H9 (cell line): ENCODE measurements at regions not wholly inside any gene's neighbourhood (a gene's known extent, or its start where the extent isn't known, plus 50 kb on each side); places are given as distances from the start of the nearest gene placed in this dataset.

ENCODE experiments used
- DNase-seq: peaks from one replicate; pipeline ENCODE4 v3.0.0-alpha.2; 2017
- H2AFZ ChIP-seq: one replicate; pipeline ENCODE4 v1.6.1; 2013; ENCODE audit warnings: mild to moderate bottlenecking, low read length, control low read depth, moderate library complexity
- H2AK5ac ChIP-seq: 2 replicates; pipeline ENCODE4 v1.6.1; 2013; ENCODE audit warnings: low read length, control low read depth, mixed read lengths; ENCODE audit not compliant: insufficient read length
- H2BK120ac ChIP-seq: one replicate; pipeline ENCODE4 v1.6.1; 2013; ENCODE audit warnings: low read depth, mild to moderate bottlenecking, low read length, control low read depth, inconsistent platforms; ENCODE audit not compliant: poor library complexity, severe bottlenecking
- H2BK12ac ChIP-seq: 2 replicates; pipeline ENCODE4 v1.6.1; 2013; ENCODE audit warnings: low read length, control low read depth, mixed read lengths, low read depth; ENCODE audit not compliant: insufficient read length
- H2BK15ac ChIP-seq: 2 replicates; pipeline ENCODE4 v1.6.1; 2013; ENCODE audit warnings: low read depth, low read length, control low read depth
- H2BK20ac ChIP-seq: one replicate; pipeline ENCODE4 v1.6.1; 2013; ENCODE audit warnings: low read depth, mild to moderate bottlenecking, low read length, control low read depth, inconsistent platforms; ENCODE audit not compliant: poor library complexity, severe bottlenecking
- H2BK5ac ChIP-seq: 2 replicates; pipeline ENCODE4 v1.6.1; 2013; ENCODE audit warnings: low read length, control low read depth, mixed read lengths; ENCODE audit not compliant: insufficient read length
- H3K14ac ChIP-seq: 2 replicates; pipeline ENCODE4 v1.6.1; 2013; ENCODE audit warnings: low read length, control low read depth; ENCODE audit not compliant: insufficient read depth
- H3K18ac ChIP-seq: 2 replicates; pipeline ENCODE4 v1.6.1; 2013; ENCODE audit warnings: low read depth, mild to moderate bottlenecking, mixed read lengths, low read length, control low read depth; ENCODE audit not compliant: insufficient read length
- H3K23ac ChIP-seq: 2 replicates; pipeline ENCODE4 v1.6.1; 2013; ENCODE audit warnings: low read length, control low read depth, mixed read lengths, low read depth; ENCODE audit not compliant: insufficient read length
- H3K23me2 ChIP-seq: 2 replicates; pipeline ENCODE4 v1.6.1; 2013; ENCODE audit warnings: low read depth, mild to moderate bottlenecking, mixed read lengths, low read length, control low read depth; ENCODE audit not compliant: insufficient read length, poor library complexity, severe bottlenecking
- H3K27ac ChIP-seq: 2 replicates; pipeline ENCODE4 v1.5.1; 2013; ENCODE audit warnings: low read length, control low read depth, mixed read lengths, low read depth; ENCODE audit not compliant: insufficient read length
- H3K27me3 ChIP-seq: 2 replicates; pipeline ENCODE4 v1.6.1; 2013; ENCODE audit warnings: low read length, control low read depth, inconsistent platforms; ENCODE audit not compliant: insufficient read depth
- H3K4ac ChIP-seq: 2 replicates; pipeline ENCODE4 v1.6.1; 2013; ENCODE audit warnings: low read depth, mild to moderate bottlenecking, control low read depth, inconsistent platforms, low read length, moderate library complexity
- H3K4me1 ChIP-seq: 2 replicates; pipeline ENCODE4 v1.6.1; 2013; ENCODE audit warnings: low read length, control low read depth, inconsistent platforms; ENCODE audit not compliant: insufficient read depth
- H3K4me2 ChIP-seq: 2 replicates; pipeline ENCODE4 v1.6.1; 2013; ENCODE audit warnings: low read length, control low read depth, mixed read lengths; ENCODE audit not compliant: insufficient read length, insufficient read depth
- H3K56ac ChIP-seq: 2 replicates; pipeline ENCODE4 v1.6.1; 2013; ENCODE audit warnings: low read depth, mild to moderate bottlenecking, mixed read lengths, low read length, control low read depth; ENCODE audit not compliant: insufficient read length
- H3K79me1 ChIP-seq: 2 replicates; pipeline ENCODE4 v1.6.1; 2013; ENCODE audit warnings: low read depth, mild to moderate bottlenecking, moderate library complexity, low read length, control low read depth, inconsistent platforms; ENCODE audit not compliant: insufficient read depth, poor library complexity, severe bottlenecking
- H3K79me2 ChIP-seq: 2 replicates; pipeline ENCODE4 v1.6.1; 2013; ENCODE audit warnings: low read length, control low read depth, inconsistent platforms; ENCODE audit not compliant: insufficient read depth
- H3K9ac ChIP-seq: 2 replicates; pipeline ENCODE4 v1.6.1; 2013; ENCODE audit warnings: low read length, control low read depth, mixed read lengths; ENCODE audit not compliant: insufficient read length; ENCODE audit errors: extremely low read depth
- H3K9me3 ChIP-seq: one replicate; pipeline ENCODE4 v1.6.1; 2013; ENCODE audit warnings: low read depth, low read length, inconsistent platforms; ENCODE audit not compliant: control insufficient read depth
- H3T11ph ChIP-seq: one replicate; pipeline ENCODE4 v1.6.1; 2013; ENCODE audit warnings: mild to moderate bottlenecking, low read length, control low read depth, inconsistent platforms
- H4K20me1 ChIP-seq: one replicate; pipeline ENCODE4 v1.6.1; 2013; ENCODE audit not compliant: control insufficient read depth, insufficient read length, insufficient read depth
- H4K5ac ChIP-seq: 2 replicates; pipeline ENCODE4 v1.6.1; 2013; ENCODE audit warnings: low read depth, mild to moderate bottlenecking, mixed read lengths, low read length, control low read depth; ENCODE audit not compliant: insufficient read length
- H4K8ac ChIP-seq: replicated peaks from 2 replicates; pipeline ENCODE4 v1.6.1; 2013; ENCODE audit warnings: low read length, control low read depth, mixed read lengths, low read depth; ENCODE audit not compliant: insufficient read length
- H4K91ac ChIP-seq: 2 replicates; pipeline ENCODE4 v1.6.1; 2013; ENCODE audit warnings: low read depth, mild to moderate bottlenecking, moderate library complexity, mixed read lengths, low read length, control low read depth; ENCODE audit not compliant: insufficient read length
- H3K27ac Mint-ChIP-seq, 3 experiments: 2 replicates in 2 of 3; 3 replicates in 1 of 3; pipeline ENCODE4 v1.8.0; 2020 to 2021; ENCODE audit warnings: mixed read lengths in 3 of 3, mild to moderate bottlenecking in 1 of 3, moderate library complexity in 1 of 3
- H3K27me3 Mint-ChIP-seq: 2 replicates; pipeline ENCODE4 v1.8.0; 2021; ENCODE audit warnings: low read depth, mild to moderate bottlenecking, moderate library complexity, mixed read lengths
- H3K36me3 Mint-ChIP-seq, 3 experiments: 2 replicates in 2 of 3; 3 replicates in 1 of 3; pipeline ENCODE4 v1.8.0; 2020 to 2021; ENCODE audit warnings: low read depth in 3 of 3, mixed read lengths in 3 of 3; ENCODE audit not compliant: insufficient read depth in 1 of 3
- H3K4me1 Mint-ChIP-seq, 2 experiments: 2 replicates each; pipeline ENCODE4 v1.8.0; 2020; ENCODE audit warnings: mixed read lengths in 2 of 2
- H3K4me3 Mint-ChIP-seq, 2 experiments: 2 replicates in 1 of 2; 3 replicates in 1 of 2; pipeline ENCODE4 v1.8.0; 2020 to 2021; ENCODE audit warnings: mild to moderate bottlenecking in 2 of 2, mixed read lengths in 2 of 2, moderate library complexity in 1 of 2
- H3K9me3 Mint-ChIP-seq, 2 experiments: 2 replicates in 1 of 2; 3 replicates in 1 of 2; pipeline ENCODE4 v1.8.0; 2020; ENCODE audit warnings: mild to moderate bottlenecking in 2 of 2, mixed read lengths in 2 of 2, moderate library complexity in 1 of 2
- CTCF ChIP-seq: fragments of 200-600 bp; sonication (generic); conservative IDR thresholded peaks from 3 replicates; pipeline ENCODE4 v1.8.0; 2021; ENCODE audit warnings: antibody characterized with exemption, mild to moderate bottlenecking
- WGBS: extraction: QIAGEN DNeasy Blood & Tissue Kit; methylation state at CpG from one replicate; pipeline ENCODE4 v1.1.7; 2013; ENCODE audit warnings: missing lambda C conversion rate, low lambda C conversion rate, mixed read lengths; ENCODE audit not compliant: insufficient read length; ENCODE audit errors: extremely low coverage; 5-methylcytosine and 5-hydroxymethylcytosine counted together

GRCh38 chr2:123826729-123827271 lies 198.3 kb upstream of the CNTNAP5 start:
- no peak overlapping the region for H4K5ac ChIP-seq
- no peaks in the 10 kb centered on the region for H4K20me1 ChIP-seq
- H2BK12ac ChIP-seq = no peak overlapping the region
- peaks cover 17% of the 10 kb centered on the region in 2 experiments; a peak in 4 of 5 replicates for H3K9me3 Mint-ChIP-seq
- no peak overlapping the region for H3K14ac ChIP-seq
- H3K36me3 Mint-ChIP-seq = peaks cover 3 to 10% (median 9%) of the 10 kb centered on the region in 3 experiments; a peak in 4 of 7 replicates
- H4K91ac ChIP-seq = no peak overlapping the region
- H3K4me3 Mint-ChIP-seq = no peak overlapping the region
- H3K23me2 ChIP-seq = no peaks in the 10 kb centered on the region
- H3K27me3 Mint-ChIP-seq = peaks cover 2% of the 10 kb centered on the region; the same call in 1 of the 2 replicates
- no peak for DNase-seq
- H3K23ac ChIP-seq = no peak overlapping the region
- no peak overlapping the region for H3K4me2 ChIP-seq
- no CpG with 5 or more reads among the region's 26 CpGs for WGBS
- H3K79me2 ChIP-seq = no peaks in the 10 kb centered on the region
- no peak overlapping the region for H3T11ph ChIP-seq
- H3K9ac ChIP-seq = no peak overlapping the region
- no peak overlapping the region for H2BK5ac ChIP-seq
- H3K4me1 Mint-ChIP-seq = no peaks in the 10 kb centered on the region
- no peak overlapping the region for H2BK20ac ChIP-seq
- no peak overlapping the region for H2AK5ac ChIP-seq
- no peaks in the 10 kb centered on the region for H3K9me3 ChIP-seq
- no peak overlapping the region for H3K4ac ChIP-seq
- no peak overlapping the region for H4K8ac ChIP-seq
- no peak overlapping the region for H3K27ac ChIP-seq
- H2AFZ ChIP-seq = no peak overlapping the region
- no peak overlapping the region for H2BK15ac ChIP-seq
- no peak overlapping the region for H3K56ac ChIP-seq
- H3K27me3 ChIP-seq = no peaks in the 10 kb centered on the region
- no peak overlapping the region for H2BK120ac ChIP-seq
- no peak overlapping the region for H3K18ac ChIP-seq
- no peak for TF ChIP-seq CTCF
- H3K4me1 ChIP-seq = no peaks in the 10 kb centered on the region
- H3K79me1 ChIP-seq = no peaks in the 10 kb centered on the region
- H3K27ac Mint-ChIP-seq = no peak overlapping the region
